NCI-H82 (cell line): ENCODE measurements at regions not wholly inside any gene's neighbourhood (a gene's known extent, or its start where the extent isn't known, plus 50 kb on each side); places are given as distances from the start of the nearest gene placed in this dataset.

Experiments used
- DNase-seq: peaks from one replicate; lab custom pipeline; 2025; lab: John Stamatoyannopoulos, UW

GRCh38 chr12:86697916-86698640 lies 441.9 kb upstream of the MGAT4C start:
- DNase-seq = no peak

- DNase-seq = no peak
These were observed 427.5 kb upstream of the MGAT4C start for GRCh38 chr12:86683568-86684304.

- no peak for DNase-seq
These were observed 424.9 kb upstream of the MGAT4C start for GRCh38 chr12:86681060-86681459.

- DNase-seq = no peak
These were observed 419.0 kb upstream of the MGAT4C start for GRCh38 chr12:86675197-86675596.

- DNase-seq = no peak
These were observed 414.8 kb upstream of the MGAT4C start for GRCh38 chr12:86670986-86671385.

- no peak for DNase-seq
These were observed 412.8 kb upstream of the MGAT4C start for GRCh38 chr12:86669010-86669409.

GRCh38 chr12:86666316-86666715 lies 410.1 kb upstream of the MGAT4C start:
- DNase-seq = no peak

- no peak for DNase-seq
These were observed 407.5 kb upstream of the MGAT4C start for GRCh38 chr12:86663716-86664115.

- no peak for DNase-seq
These were observed 407.0 kb upstream of the MGAT4C start for GRCh38 chr12:86663173-86663572.

GRCh38 chr12:86662464-86662863 lies 406.3 kb upstream of the MGAT4C start:
- DNase-seq = no peak

GRCh38 chr12:86660488-86661147 lies 404.4 kb upstream of the MGAT4C start:
- DNase-seq = no peak

GRCh38 chr12:86659985-86660384 lies 403.8 kb upstream of the MGAT4C start:
- DNase-seq = no peak

- no peak for DNase-seq
These were observed 402.1 kb upstream of the MGAT4C start for GRCh38 chr12:86658303-86658702.

GRCh38 chr12:86647800-86648199 lies 391.6 kb upstream of the MGAT4C start:
- DNase-seq = no peak

- DNase-seq = no peak
These were observed 378.5 kb upstream of the MGAT4C start for GRCh38 chr12:86634456-86635410.

GRCh38 chr12:86627001-86627400 lies 370.8 kb upstream of the MGAT4C start:
- DNase-seq = no peak

- no peak for DNase-seq
These were observed 367.1 kb upstream of the MGAT4C start for GRCh38 chr12:86623267-86623666.

- DNase-seq = no peak
These were observed 365.8 kb upstream of the MGAT4C start for GRCh38 chr12:86621957-86622356.

- DNase-seq = no peak
These were observed 357.1 kb upstream of the MGAT4C start for GRCh38 chr12:86613311-86613710.

- DNase-seq = no peak
These were observed 352.4 kb upstream of the MGAT4C start for GRCh38 chr12:86608638-86609037.

- no peak for DNase-seq
These were observed 345.5 kb upstream of the MGAT4C start for GRCh38 chr12:86601550-86602308.
